ENCODE measurements at regions not wholly inside any gene's neighbourhood (a gene's known extent, or its start where the extent isn't known, plus 50 kb on each side); places are given as distances from the start of the nearest gene placed in this dataset.

- no peak for TF ChIP-seq CTCF (conservative IDR thresholded peaks at IDR 0.05; ENCODE audit: low read depth, low read length)
- TF ChIP-seq RFX5 (IDR thresholded peaks at IDR 0.05; ENCODE audit: low read depth, low read length) = no peak
- TF ChIP-seq USF2 (IDR thresholded peaks at IDR 0.05; ENCODE audit: low read depth, low read length) = no peak
- TF ChIP-seq POLR2A (IDR thresholded peaks at IDR 0.05; ENCODE audit: low read depth, low read length) = no peak
- TF ChIP-seq MAZ (IDR thresholded peaks at IDR 0.05; ENCODE audit: borderline replicate concordance, low read depth, low read length) = no peak
- TF ChIP-seq CEBPB (IDR thresholded peaks at IDR 0.05; ENCODE audit: low read depth, low read length) = no peak
- TF ChIP-seq SMC3 (IDR thresholded peaks at IDR 0.05; ENCODE audit: low read depth, low read length) = no peak
- TF ChIP-seq ELK1 (IDR thresholded peaks at IDR 0.05; ENCODE audit: borderline replicate concordance, low read depth, low read length) = no peak
- TF ChIP-seq RCOR1 (IDR thresholded peaks at IDR 0.05; ENCODE audit: insufficient replicate concordance, low read length) = no peak
- TF ChIP-seq RAD21 (IDR thresholded peaks at IDR 0.05; ENCODE audit: low read length) = no peak
Measured at GRCh38 chr3:20846066-20846465, 660.1 kb upstream of the SGO1 start.
